SKM-1 (cell line): ENCODE measurements at regions not wholly inside any gene's neighbourhood (a gene's known extent, or its start where the extent isn't known, plus 50 kb on each side); places are given as distances from the start of the nearest gene placed in this dataset.
"Not testable (repeated sequence)": the region's sequence is repeated elsewhere in the genome, so short reads cannot be mapped to it uniquely, and the experiment has no call there.

Experiments used
- DNase-seq: peaks from one replicate; lab custom pipeline; 2025; ENCODE audit not compliant: unreplicated experiment; lab: John Stamatoyannopoulos, UW

DNA sequence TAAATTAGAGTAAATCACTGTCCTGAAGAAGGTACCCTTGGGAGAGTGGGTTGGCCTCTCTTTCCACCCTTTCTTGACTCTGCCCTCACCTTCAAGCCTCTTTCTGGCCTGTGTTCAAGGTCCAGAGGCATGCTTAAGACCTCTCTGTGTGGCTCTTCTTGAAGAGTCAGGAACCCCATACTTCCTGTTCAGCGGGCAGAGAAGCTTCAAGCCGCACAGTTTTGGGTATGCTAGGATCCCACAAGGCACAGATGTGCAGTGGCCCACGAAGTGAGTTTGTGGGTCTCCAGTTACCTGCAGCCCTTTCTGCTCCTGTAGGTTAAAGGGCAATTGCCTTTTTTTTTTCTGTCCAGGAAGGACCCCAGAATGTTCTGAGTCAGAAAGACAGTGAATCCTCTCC lies 113.7 kb downstream of the PPIAL4A start:
- DNase-seq = not testable (repeated sequence)

DNA sequence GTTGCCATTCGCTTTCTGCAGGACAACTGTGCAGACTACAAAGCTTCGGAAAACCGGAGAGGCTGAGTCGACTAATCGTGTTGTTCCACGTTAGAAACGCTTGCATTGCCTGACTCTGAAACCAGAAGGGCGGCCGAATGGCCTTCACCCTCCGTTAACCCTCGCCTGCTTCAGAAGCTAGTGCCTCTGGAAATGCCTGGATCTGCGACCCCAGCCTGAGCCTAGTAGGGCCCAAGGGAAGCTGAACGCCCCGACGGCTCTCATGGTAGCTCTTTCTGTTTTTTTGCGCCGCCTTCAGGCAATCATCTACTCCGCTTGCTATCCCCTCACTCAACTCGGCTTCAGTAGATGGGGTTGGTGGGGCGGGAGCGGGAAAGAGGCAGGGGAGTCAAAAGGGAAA lies 117.3 kb downstream of the PPIAL4A start:
- DNase-seq = not testable (repeated sequence)

DNA sequence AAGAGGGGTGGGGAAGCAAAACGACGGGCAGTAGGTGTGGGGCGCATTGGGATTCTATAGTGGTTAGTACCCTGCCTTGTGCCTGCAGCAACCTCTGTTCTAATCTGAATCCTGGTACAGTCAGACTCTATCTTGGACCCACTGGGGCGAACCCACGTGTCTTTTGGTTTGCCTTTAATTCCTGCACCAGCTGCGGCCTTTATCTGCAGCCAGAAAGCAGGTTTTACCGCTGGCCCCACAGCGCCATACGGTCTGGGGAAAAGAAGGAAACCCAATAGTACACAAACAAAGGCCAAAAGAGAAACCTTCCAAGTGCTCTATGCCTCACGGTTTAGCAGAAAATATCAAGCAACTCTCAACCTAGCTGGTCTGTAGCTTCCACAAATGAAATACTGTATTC lies 118.2 kb downstream of the PPIAL4A start:
- not testable (repeated sequence) for DNase-seq

GRCh38 chr1:121008512-121009215 lies 119.1 kb downstream of the PPIAL4A start:
- DNase-seq = not testable (repeated sequence)

- not testable (repeated sequence) for DNase-seq
Measured at GRCh38 chr1:121009216-121010057, 119.9 kb downstream of the PPIAL4A start.

DNA sequence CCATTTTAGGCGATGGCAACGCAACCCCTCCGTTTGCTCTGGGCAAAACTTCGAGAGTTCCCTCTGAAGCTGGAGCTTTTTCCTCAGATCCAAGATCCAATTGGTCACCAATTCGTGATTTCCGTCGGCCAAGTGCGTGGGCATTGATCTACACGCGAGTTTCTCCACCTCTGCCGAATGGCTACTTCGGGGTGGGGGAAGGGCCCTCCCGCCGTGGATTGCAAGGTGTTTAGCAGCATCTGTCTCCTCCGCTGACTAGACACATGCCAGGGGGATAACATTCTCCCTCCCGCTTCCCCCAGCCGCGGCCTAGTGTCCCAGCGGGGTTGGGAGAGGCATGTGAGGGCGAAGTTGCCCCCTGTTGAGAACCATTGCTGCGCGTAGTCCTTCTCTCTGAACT lies 120.6 kb downstream of the PPIAL4A start:
- not testable (repeated sequence) for DNase-seq

DNA sequence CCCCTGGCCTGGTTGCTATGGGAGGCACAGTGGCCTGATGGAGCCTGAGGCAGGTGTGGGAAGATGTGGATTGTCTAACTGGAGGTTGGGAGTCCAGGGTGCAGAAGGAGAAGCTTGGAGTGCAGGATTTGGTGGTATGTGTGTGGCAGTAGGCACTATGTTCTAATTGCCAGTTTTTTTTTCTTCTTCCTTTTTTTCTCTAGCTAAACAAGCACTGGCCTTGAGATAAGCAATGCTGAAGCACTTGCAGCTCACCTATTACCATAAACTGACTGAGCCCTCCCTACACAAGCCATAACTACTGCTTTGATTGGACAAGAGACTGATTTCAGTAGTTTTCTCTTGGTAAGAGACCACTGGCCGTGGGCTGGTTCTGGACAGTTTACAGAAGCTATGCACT lies 123.6 kb downstream of the PPIAL4A start:
- DNase-seq = not testable (repeated sequence)

DNA sequence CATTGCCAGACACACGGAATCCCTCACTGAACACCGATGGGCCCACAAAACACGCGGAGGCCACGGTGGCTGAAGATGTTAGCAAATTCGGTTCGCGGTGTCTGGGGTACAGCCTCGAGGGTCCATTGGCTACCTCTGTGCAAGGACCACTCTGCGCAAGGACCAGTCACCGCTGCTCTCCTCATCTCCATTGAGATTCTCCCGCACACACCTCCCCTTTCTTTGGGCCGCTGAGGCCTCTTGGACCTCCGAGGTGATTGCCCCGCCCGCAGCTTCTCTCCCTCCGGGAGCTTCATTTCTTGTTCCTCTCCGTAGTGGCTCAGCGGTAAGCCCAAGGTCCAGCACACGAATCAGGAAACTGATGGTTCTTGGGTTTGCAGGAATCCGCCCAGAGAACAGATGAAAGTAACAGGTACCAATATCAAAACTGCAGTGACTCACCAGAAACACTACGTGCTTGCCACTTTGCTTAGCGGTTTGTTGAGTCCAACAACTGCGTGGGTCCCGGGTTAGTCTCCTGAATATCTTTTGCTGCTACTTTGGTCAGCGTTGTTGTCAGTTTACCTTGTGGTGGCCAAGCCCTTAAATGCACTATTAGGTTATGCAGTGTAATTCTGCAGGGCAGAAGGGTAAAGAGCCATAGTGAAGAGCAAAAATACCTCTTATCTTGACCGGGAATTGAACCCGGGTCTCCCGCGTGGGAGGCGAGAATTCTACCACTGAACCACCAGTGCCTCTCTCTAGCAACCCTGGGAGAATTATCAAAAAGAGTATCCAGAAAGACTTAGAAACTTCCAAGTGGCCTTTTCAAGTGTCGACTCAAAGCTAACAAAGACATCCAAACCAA lies 126.8 kb downstream of the PPIAL4A start:
- DNase-seq = not testable (repeated sequence)

DNA sequence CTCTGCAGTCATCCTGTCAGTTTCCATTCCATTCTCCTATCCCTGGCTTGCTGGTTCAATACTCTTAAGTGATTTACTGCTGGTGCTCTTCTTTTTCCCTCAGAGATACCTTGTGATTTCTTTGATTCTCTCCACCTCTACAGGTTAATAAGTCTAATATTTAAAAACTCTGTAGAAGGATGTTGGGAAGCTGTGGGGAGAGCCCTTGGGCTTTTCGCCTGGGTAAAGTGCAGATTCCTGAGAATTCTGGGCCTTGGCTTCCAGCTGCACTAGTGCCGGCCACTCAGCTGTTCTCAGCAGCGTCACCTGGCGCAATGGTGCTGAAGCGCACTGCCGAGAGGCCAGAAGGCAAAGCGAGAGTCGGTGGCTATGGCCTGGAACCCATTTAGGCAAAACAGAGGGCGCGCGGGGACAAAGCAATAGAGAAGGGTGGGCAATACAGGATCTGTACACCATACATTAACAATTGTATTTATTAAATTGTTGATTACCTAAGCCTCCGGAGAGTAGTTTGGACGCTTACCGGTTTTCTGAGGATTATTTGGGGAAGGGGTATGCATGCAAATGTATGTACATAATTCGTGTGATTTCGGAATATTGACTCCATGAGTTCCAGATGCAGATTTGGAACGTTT lies 130.3 kb downstream of the PPIAL4A start:
- not testable (repeated sequence) for DNase-seq

DNA sequence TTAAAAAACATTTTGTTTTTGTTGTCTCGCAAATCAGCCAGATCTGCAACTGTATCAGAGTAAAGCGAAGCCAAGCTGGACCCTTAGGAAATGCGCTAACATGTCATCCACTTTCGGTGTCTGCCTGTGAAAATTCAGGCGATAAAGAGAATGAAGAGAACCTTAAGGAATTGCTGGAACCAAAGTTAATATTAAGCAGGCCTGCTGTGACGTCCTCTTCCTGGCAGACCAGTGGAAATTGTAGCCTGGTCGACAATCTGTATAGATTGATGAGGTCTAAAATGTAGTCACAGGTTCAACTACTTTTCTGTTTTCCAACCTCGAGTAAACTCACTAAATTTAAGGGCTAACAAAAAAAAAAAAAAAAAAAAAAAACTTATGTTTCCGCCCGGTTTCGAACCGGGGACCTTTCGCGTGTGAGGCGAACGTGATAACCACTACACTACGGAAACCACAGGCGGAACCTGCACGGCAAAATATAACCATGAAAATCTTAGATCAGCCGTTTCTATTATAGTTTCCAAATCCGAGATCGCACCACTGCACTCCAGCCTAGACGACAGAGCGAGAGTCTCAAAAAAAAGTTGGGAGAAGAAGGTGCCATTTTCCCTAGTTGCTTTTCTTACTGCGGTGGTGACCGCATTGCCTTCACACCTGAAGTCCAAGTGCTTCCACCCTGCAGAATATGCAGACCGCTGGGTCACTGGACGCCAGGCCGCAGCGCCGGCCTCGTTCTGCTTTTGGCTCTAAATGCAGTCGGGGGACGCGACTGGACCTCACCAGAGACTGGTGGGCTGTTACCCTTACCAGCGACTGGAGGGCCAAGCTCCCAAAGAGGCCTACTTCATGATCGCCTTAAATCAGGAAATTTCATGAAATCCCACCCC lies 131.0 kb downstream of the PPIAL4A start:
- DNase-seq = peak; percentile 5

DNA sequence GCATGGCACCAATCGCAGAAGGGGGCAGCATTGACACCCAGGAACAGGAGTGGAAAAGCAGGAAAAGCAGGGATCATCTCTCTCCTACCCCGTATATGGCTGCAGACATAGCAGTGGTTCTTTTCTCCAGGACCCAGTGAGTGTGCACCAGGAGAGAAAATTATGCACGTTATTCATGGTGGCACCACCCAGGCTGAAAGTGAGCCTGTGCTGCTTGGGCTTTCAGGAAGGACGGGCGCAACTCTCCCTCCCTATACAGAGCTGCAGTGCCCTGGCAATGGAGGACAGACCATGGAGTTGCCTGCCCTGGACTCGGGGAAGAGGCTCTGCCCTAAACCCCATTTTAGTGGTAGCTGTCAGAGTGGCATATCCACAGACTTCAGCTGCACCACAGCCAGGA lies 132.1 kb downstream of the PPIAL4A start:
- DNase-seq = not testable (repeated sequence)

GRCh38 chr1:121032878-121033494 lies 143.4 kb downstream of the PPIAL4A start:
- DNase-seq = not testable (repeated sequence)

GRCh38 chr1:121036792-121037191 lies 147.2 kb downstream of the PPIAL4A start:
- not testable (repeated sequence) for DNase-seq

GRCh38 chr1:121040974-121041373 lies 143.2 kb downstream of the FAM72B start:
- DNase-seq = not testable (repeated sequence)

DNA sequence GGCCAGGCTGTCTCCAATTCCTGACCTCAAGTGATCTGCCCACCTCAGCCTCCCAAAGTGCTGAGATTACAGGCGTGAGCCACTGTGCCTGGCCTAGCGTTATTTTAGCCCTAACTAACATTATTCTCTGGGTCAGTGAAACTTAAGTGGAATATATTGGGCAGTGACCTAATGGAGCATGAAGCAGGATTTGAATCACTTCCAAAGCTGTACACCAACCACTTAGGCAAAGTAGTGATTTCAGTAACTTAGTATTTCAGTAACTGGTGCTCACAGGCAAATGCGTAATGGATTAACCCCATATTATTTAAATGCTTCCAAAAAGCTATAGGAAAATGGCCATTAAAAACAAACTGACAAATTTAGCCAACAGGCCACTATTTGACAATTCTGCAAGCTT lies 142.6 kb downstream of the FAM72B start:
- not testable (repeated sequence) for DNase-seq

DNA sequence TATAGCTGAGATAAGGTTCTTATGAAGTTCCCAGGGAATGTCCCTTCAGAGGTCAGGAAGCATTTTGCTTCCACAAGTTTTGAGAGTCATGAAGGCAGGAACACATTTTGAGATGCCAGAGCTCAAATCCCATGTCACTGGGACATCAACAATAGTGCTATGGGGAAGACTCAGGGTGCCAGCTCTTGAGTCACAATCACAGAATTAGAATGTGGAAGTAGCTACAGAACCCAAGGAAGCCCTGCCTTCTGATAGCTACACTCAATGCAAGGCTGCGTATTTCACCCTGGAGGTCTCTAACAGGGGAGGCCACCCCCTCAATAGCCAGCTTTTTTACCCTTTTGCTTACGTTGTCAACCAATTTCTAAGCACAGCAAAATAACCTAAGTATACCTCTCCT lies 141.3 kb downstream of the FAM72B start:
- DNase-seq = not testable (repeated sequence)

GRCh38 chr1:121048293-121048752 lies 135.8 kb downstream of the FAM72B start:
- DNase-seq = not testable (repeated sequence)

- DNase-seq = not testable (repeated sequence)
Measured at GRCh38 chr1:121048769-121049443, 135.2 kb downstream of the FAM72B start.

DNA sequence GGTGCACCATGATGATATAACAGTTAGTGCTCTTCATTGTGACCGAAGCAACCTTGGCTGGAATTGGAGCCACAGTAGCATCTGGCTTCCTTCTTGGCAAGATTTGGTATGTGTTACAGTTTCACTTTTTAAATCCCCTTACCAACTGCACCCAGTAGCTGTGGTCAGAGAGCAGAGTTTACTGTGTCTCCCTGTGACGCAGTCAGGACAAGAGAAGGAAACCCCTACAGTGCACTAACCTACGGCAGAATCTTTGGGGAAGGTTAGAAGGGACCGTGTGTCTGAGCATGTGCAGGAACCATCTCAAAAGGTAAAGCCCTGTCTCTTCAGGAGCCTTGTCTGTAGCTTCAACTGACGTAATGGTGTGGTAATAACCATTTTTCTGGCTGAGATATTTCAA lies 134.0 kb downstream of the FAM72B start:
- not testable (repeated sequence) for DNase-seq
